IMR-90 (cell line): ENCODE measurements at regions not wholly inside any gene's neighbourhood (a gene's known extent, or its start where the extent isn't known, plus 50 kb on each side); places are given as distances from the start of the nearest gene placed in this dataset.

ENCODE experiments used
- RAD21 ChIP-seq: IDR thresholded peaks from 2 replicates; pipeline ENCODE4 v1.6.1; 2012; ENCODE audit warnings: low read length, improper control_type of control experiment
- TF ChIP-seq, protein P1 (sequence below): conservative IDR thresholded peaks from 2 replicates; pipeline ENCODE4 v1.5.1; 2012; ENCODE audit warnings: mild to moderate bottlenecking, low read depth, low read length, improper control_type of control experiment
- TF ChIP-seq, protein P2 (sequence below): fragments of 150-350 bp; IDR thresholded peaks from 2 replicates; pipeline ENCODE4 v1.6.1; 2016; ENCODE audit warnings: low read depth, mild to moderate bottlenecking, low read length, moderate library complexity, borderline replicate concordance

DNA sequence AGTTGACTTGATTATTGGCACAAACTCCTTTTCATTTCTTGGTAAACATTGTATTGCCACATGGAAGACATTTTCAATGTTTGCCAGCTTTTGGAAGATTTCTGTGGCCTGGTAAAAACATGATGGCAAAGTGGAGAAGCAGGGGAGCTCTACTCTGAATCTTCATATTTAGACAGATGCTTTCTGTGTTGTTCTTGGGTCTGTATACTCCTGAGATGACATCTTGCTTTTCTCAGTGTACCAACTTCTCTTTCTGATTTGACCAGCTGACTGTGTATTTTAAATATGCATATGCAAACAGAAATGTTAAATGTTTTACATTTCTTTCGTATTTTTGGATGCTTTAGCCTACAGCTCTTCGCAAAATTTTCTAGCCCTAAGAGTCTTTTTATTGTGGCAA is 366.2 kb upstream of the MON1B start:
- TF ChIP-seq, protein P1, sequence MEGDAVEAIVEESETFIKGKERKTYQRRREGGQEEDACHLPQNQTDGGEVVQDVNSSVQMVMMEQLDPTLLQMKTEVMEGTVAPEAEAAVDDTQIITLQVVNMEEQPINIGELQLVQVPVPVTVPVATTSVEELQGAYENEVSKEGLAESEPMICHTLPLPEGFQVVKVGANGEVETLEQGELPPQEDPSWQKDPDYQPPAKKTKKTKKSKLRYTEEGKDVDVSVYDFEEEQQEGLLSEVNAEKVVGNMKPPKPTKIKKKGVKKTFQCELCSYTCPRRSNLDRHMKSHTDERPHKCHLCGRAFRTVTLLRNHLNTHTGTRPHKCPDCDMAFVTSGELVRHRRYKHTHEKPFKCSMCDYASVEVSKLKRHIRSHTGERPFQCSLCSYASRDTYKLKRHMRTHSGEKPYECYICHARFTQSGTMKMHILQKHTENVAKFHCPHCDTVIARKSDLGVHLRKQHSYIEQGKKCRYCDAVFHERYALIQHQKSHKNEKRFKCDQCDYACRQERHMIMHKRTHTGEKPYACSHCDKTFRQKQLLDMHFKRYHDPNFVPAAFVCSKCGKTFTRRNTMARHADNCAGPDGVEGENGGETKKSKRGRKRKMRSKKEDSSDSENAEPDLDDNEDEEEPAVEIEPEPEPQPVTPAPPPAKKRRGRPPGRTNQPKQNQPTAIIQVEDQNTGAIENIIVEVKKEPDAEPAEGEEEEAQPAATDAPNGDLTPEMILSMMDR, result no peak
- TF ChIP-seq RAD21, result no peak
- TF ChIP-seq, protein P2, sequence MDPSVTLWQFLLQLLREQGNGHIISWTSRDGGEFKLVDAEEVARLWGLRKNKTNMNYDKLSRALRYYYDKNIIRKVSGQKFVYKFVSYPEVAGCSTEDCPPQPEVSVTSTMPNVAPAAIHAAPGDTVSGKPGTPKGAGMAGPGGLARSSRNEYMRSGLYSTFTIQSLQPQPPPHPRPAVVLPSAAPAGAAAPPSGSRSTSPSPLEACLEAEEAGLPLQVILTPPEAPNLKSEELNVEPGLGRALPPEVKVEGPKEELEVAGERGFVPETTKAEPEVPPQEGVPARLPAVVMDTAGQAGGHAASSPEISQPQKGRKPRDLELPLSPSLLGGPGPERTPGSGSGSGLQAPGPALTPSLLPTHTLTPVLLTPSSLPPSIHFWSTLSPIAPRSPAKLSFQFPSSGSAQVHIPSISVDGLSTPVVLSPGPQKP, result no peak
